Endothelial cell of umbilical vein (primary cell): ENCODE measurements at regions not wholly inside any gene's neighbourhood (a gene's known extent, or its start where the extent isn't known, plus 50 kb on each side); places are given as distances from the start of the nearest gene placed in this dataset.
"Not testable (repeated sequence)": the region's sequence is repeated elsewhere in the genome, so short reads cannot be mapped to it uniquely, and the experiment has no call there.

ENCODE experiments used
- BruUV-seq: library from RNA; stranded (reverse); fragments of 400-500 nt; replicated peaks from 2 replicates; lab custom pipeline; 2021; lab: Mats Ljungman, UMichigan
- CTCF ChIA-PET: fragments of 300-600, 350-600 bp; sonication (Branson Sonifier 250); formaldehyde crosslinking; loops from one replicate; lab custom pipeline; 2021; ENCODE audit warnings: antibody characterized with exemption, inconsistent platforms; lab: Charles Lee
- POLR2A ChIA-PET: fragments of 300-600, 350-600 bp; sonication (Branson Sonifier 250); formaldehyde crosslinking; loops from one replicate; lab custom pipeline; 2021; ENCODE audit warnings: antibody characterized with exemption, inconsistent platforms; lab: Charles Lee
- DNase-seq: peaks from one replicate; pipeline ENCODE4 v3.0.0-alpha.2; 2011; ENCODE audit warnings: low read depth, low spot score
- FAIRE-seq: peaks from 2 replicates; lab custom pipeline; 2011; peaks lifted over from hg19 to GRCh38; lab: Jason Lieb, UNC
- H2AFZ ChIP-seq: 2 replicates; pipeline ENCODE4 v1.6.0; 2012; ENCODE audit warnings: low read depth, low read length, control low read depth, inconsistent platforms
- H3K27ac ChIP-seq: 2 replicates; pipeline ENCODE4 v1.5.1; 2011; ENCODE audit warnings: low read depth, mild to moderate bottlenecking, control low read depth, low read length, moderate library complexity; ENCODE audit not compliant: insufficient read depth
- H3K27me3 ChIP-seq, 2 experiments: 2 replicates each; pipeline versions ENCODE4 v1.6.0 to v1.6.1; 2011; ENCODE audit warnings: low read length in 2 of 2, mixed read lengths in 1 of 2; ENCODE audit not compliant: control insufficient read depth in 2 of 2, insufficient read depth in 2 of 2
- H3K36me3 ChIP-seq, 2 experiments: 2 replicates in 1 of 2; 3 replicates in 1 of 2; pipeline ENCODE4 v1.5.1; 2011; ENCODE audit warnings: low read length in 2 of 2, mild to moderate bottlenecking in 1 of 2, moderate library complexity in 1 of 2; ENCODE audit not compliant: control insufficient read depth in 2 of 2, insufficient read depth in 2 of 2; ENCODE audit errors: extremely low read depth in 1 of 2
- H3K4me1 ChIP-seq: 3 replicates; pipeline ENCODE4 v1.5.1; 2011; ENCODE audit warnings: mild to moderate bottlenecking, low read length; ENCODE audit not compliant: control insufficient read depth, insufficient read depth; ENCODE audit errors: extremely low read depth
- H3K4me2 ChIP-seq: 2 replicates; pipeline ENCODE4 v1.6.1; 2011; ENCODE audit warnings: low read length, control low read depth, mixed read lengths; ENCODE audit not compliant: insufficient read depth
- H3K4me3 ChIP-seq, 3 experiments: fragments of 200-600 bp in 1 of 3; sonication (generic), shearing (Covaris generic) in 1 of 3; replicated peaks in 1 of 3; 2 replicates each; pipeline ENCODE4 v1.5.1; 2011 to 2016; ENCODE audit warnings: control low read depth in 3 of 3, low read length in 3 of 3, mild to moderate bottlenecking in 2 of 3, inconsistent platforms in 1 of 3, low read depth in 1 of 3, moderate library complexity in 1 of 3; ENCODE audit not compliant: insufficient read depth in 1 of 3
- H3K79me2 ChIP-seq: 2 replicates; pipeline ENCODE4 v1.6.0; 2012; ENCODE audit warnings: low read length, inconsistent platforms; ENCODE audit not compliant: control insufficient read depth, insufficient read depth
- H3K9ac ChIP-seq: replicated peaks from 2 replicates; pipeline ENCODE3; 2011; ENCODE audit warnings: low read length, control low read depth; ENCODE audit not compliant: insufficient read depth; ENCODE audit errors: extremely low read depth
- H3K9me1 ChIP-seq: replicated peaks from 3 replicates; pipeline ENCODE4 v1.6.0; 2011; ENCODE audit warnings: mild to moderate bottlenecking, low read length; ENCODE audit not compliant: control insufficient read depth, insufficient read depth; ENCODE audit errors: extremely low read depth
- H3K9me3 ChIP-seq: replicated peaks from 2 replicates; pipeline ENCODE4 v1.5.1; 2012; ENCODE audit warnings: low read length, inconsistent platforms; ENCODE audit not compliant: control insufficient read depth, insufficient read depth
- H4K20me1 ChIP-seq: replicated peaks from 2 replicates; pipeline ENCODE3; 2011; ENCODE audit warnings: mild to moderate bottlenecking, low read length; ENCODE audit not compliant: control insufficient read depth, insufficient read depth; ENCODE audit errors: extremely low read depth
- CTCF ChIP-seq, 2 donors: IDR thresholded peaks; 1 replicate in 1 of 2; 2 replicates in 1 of 2; pipeline ENCODE4 v1.5.1; 2011; ENCODE audit warnings: low read length in 2 of 2, mild to moderate bottlenecking in 2 of 2, moderate library complexity in 2 of 2, control low read depth in 1 of 2, inconsistent platforms in 1 of 2, low read depth in 1 of 2; ENCODE audit not compliant: insufficient read depth in 1 of 2; ENCODE audit errors: extremely low read depth in 1 of 2
- EZH2 ChIP-seq: IDR thresholded peaks from 2 replicates; pipeline ENCODE4 v1.6.1; 2012; ENCODE audit warnings: borderline replicate concordance, low read depth, mild to moderate bottlenecking, moderate library complexity, low read length, inconsistent platforms; ENCODE audit not compliant: severe bottlenecking
- FOS ChIP-seq: IDR thresholded peaks from 2 replicates; pipeline ENCODE4 v1.6.1; 2011; ENCODE audit warnings: mild to moderate bottlenecking, low read length, moderate library complexity, borderline replicate concordance; ENCODE audit not compliant: insufficient read depth
- GATA2 ChIP-seq: IDR thresholded peaks from 2 replicates; pipeline ENCODE4 v1.7.0; 2011; ENCODE audit warnings: low read depth, mild to moderate bottlenecking, moderate library complexity, mixed read lengths, low read length; ENCODE audit not compliant: insufficient read length, insufficient read depth
- JUN ChIP-seq: IDR thresholded peaks from 2 replicates; pipeline ENCODE4 v1.6.1; 2011; ENCODE audit warnings: borderline replicate concordance, low read depth; ENCODE audit not compliant: insufficient read length, insufficient read depth
- MAX ChIP-seq: IDR thresholded peaks from 2 replicates; pipeline ENCODE4 v1.6.1; 2011; ENCODE audit not compliant: insufficient read depth, insufficient read length
- MYC ChIP-seq: IDR thresholded peaks from one replicate; pipeline ENCODE4 v1.6.1; 2011; ENCODE audit warnings: mild to moderate bottlenecking, low read depth, low read length
- POLR2A ChIP-seq: IDR thresholded peaks from 2 replicates; pipeline ENCODE4 v1.6.1; 2012; ENCODE audit warnings: low read depth, mild to moderate bottlenecking, control low read depth, low read length
- POLR2AphosphoS5 ChIP-seq: IDR thresholded peaks from 2 replicates; pipeline ENCODE4 v1.6.1; 2012; ENCODE audit warnings: low read depth, mild to moderate bottlenecking, control low read depth, low read length, moderate library complexity; ENCODE audit not compliant: insufficient read depth
- dilution Hi-C: fragments of 300-500 bp; cut with MboI; formaldehyde crosslinking; loops from one replicate; pipeline ENCODE4 v1.15.0; 2019; ENCODE audit warnings: low sequenced_read_pairs; ENCODE audit not compliant: extremely low pct_ligation_motif_present
- intact Hi-C: fragments of 100-400 bp; cut with micrococcal nuclease; formaldehyde crosslinking; loops from one replicate; pipeline ENCODE4 v1.10.0; 2022

GRCh38 chr6:144969602-144970272 lies 684.6 kb downstream of the UTRN start:
- CTCF ChIA-PET = interaction anchor here (1.6 kb wide), 1 partner anchor 10 kb away, joined by 3 read pairs; no protein-coding TSS in a partner anchor

GRCh38 chr6:144977250-144977864 lies 692.2 kb downstream of the UTRN start:
- H3K27ac ChIP-seq, BruUV-seq, H3K79me2 ChIP-seq, FAIRE-seq, H3K9me1 ChIP-seq, H4K20me1 ChIP-seq, H3K4me2 ChIP-seq, H3K9ac ChIP-seq, dilution Hi-C loops, H3K36me3 ChIP-seq, DNase-seq, H3K4me3 ChIP-seq, H3K4me1 ChIP-seq, intact Hi-C loops, H3K9me3 ChIP-seq, H3K27me3 ChIP-seq, POLR2A ChIA-PET: not testable (repeated sequence)
- H2AFZ ChIP-seq = peak overlapping the region; percentile 34
- CTCF ChIA-PET = interaction anchor here (0.8 to 1.1 kb wide), 2 partner anchors 9 to 12 kb away, joined by 3 read pairs; no protein-coding TSS in a partner anchor

More at GRCh38 chr6:144969602-144970272, 684.6 kb downstream of the UTRN start:
- Histone ChIP-seq H3K27me3 (peaks cover 0 to 3% of the 10 kb centered on the region in 2 experiments), H3K9ac (no peak overlapping the region), H3K9me1 (no peaks in the 10 kb centered on the region), H3K27ac (no peak overlapping the region), H3K4me3 (no peak overlapping the region), H4K20me1 (no peaks in the 10 kb centered on the region), H2AFZ (no peak overlapping the region), H3K9me3 (no peaks in the 10 kb centered on the region), H3K79me2 (no peaks in the 10 kb centered on the region), H3K4me1 (no peaks in the 10 kb centered on the region), H3K36me3 (no peaks in the 10 kb centered on the region), H3K4me2 (no peak overlapping the region)
- POLR2A ChIA-PET = no interaction called here
- DNase-seq (no peak), FAIRE-seq (no peak)
- no peak for TF ChIP-seq EZH2
- TF ChIP-seq JUN = no peak
- TF ChIP-seq POLR2AphosphoS5 = no peak
- no peak for TF ChIP-seq FOS
- TF ChIP-seq POLR2A = no peak
- no peak for TF ChIP-seq MYC
- no peak for TF ChIP-seq GATA2
- no peak for TF ChIP-seq CTCF (IDR thresholded peaks at IDR 0.05; ENCODE audit: extremely low read depth in 1 of 2, insufficient read depth in 1 of 2, low read depth in 1 of 2, low read length in 2 of 2)
- no peak for TF ChIP-seq MAX
- no TSS peak for BruUV-seq
- intact Hi-C loops (no loop called here), dilution Hi-C loops (no loop called here)
